ENCODE measurements at regions not wholly inside any gene's neighbourhood (a gene's known extent, or its start where the extent isn't known, plus 50 kb on each side); places are given as distances from the start of the nearest gene placed in this dataset.

GRCh38 chr5:51039424-51040329, 343.6 kb upstream of the ISL1 start:
- Mint-ChIP-seq H3K27ac (no peak overlapping the region), H3K36me3 (ENCODE audit: low read depth) (no peaks in the 10 kb centered on the region), H3K9me3 (no peaks in the 10 kb centered on the region), H3K4me3 (no peak overlapping the region), H3K27me3 (peaks cover 6% of the 10 kb centered on the region), H3K4me1 (ENCODE audit: low read depth) (no peaks in the 10 kb centered on the region)
- no peak for DNase-seq

DNA sequence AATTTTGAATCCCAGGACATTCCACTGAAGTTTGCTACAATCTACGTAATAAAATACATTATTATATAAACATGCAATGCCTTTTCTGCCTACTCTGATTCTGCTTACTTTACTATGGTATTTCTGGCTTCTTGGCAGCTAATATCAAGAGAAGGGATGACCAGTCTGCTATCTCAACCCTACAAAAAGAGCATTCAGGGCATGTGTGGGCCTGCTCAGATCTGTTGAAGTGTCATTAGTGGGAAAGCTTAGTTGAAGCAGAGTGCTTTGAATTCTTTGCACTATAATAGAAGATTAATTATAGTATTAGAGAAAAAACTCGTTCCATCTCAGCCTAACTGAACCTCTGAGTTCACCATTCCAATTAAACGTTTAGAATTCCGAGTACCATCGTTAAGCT, 339.5 kb upstream of the ISL1 start:
- Mint-ChIP-seq H3K4me1 (ENCODE audit: low read depth) (no peaks in the 10 kb centered on the region), H3K36me3 (ENCODE audit: low read depth) (no peaks in the 10 kb centered on the region), H3K27ac (no peak overlapping the region), H3K27me3 (peaks cover 5% of the 10 kb centered on the region), H3K9me3 (no peaks in the 10 kb centered on the region), H3K4me3 (no peak overlapping the region)
- DNase-seq = no peak

GRCh38 chr5:51047369-51047768, 335.9 kb upstream of the ISL1 start:
- Mint-ChIP-seq H3K4me1 (ENCODE audit: low read depth) (no peaks in the 10 kb centered on the region), H3K4me3 (no peak overlapping the region)

GRCh38 chr5:51053361-51053760, 329.9 kb upstream of the ISL1 start:
- DNase-seq = no peak
- Mint-ChIP-seq H3K36me3 (ENCODE audit: low read depth) (no peaks in the 10 kb centered on the region), H3K9me3 (no peaks in the 10 kb centered on the region), H3K4me3 (no peak overlapping the region), H3K27ac (no peak overlapping the region), H3K27me3 (no peaks in the 10 kb centered on the region), H3K4me1 (ENCODE audit: low read depth) (no peaks in the 10 kb centered on the region)

More at GRCh38 chr5:51047369-51047768, 335.9 kb upstream of the ISL1 start:
- DNase-seq = no peak
- no peaks in the 10 kb centered on the region for H3K9me3 Mint-ChIP-seq
- H3K27me3 Mint-ChIP-seq = no peaks in the 10 kb centered on the region
- H3K27ac Mint-ChIP-seq = no peak overlapping the region
- no peaks in the 10 kb centered on the region for H3K36me3 Mint-ChIP-seq (ENCODE audit: low read depth)

DNA sequence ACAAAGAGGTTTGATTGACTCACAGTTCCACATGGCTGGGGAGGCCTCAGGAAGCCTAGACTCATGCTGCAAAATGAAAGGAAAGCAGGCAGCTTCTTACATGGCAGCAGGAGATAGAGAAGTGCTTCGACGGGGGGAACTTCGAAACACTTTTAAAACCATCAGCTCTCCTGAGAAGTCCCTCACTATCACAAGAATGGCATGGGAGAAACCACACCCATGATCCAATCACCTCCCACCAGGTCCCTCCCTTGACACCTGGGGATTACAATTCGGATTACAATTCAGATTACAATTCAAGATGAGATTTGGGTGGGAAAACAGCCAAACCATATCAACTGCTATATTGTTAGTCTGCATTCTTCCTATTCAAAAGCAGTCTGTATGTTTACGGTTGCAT, 322.3 kb upstream of the ISL1 start:
- no peaks in the 10 kb centered on the region for H3K4me1 Mint-ChIP-seq (ENCODE audit: low read depth)
- no peak overlapping the region for H3K4me3 Mint-ChIP-seq
- H3K36me3 Mint-ChIP-seq (ENCODE audit: low read depth) = no peaks in the 10 kb centered on the region
- H3K9me3 Mint-ChIP-seq = peaks cover 13% of the 10 kb centered on the region
- no peak overlapping the region for H3K27ac Mint-ChIP-seq
- no peak for DNase-seq
- H3K27me3 Mint-ChIP-seq = no peaks in the 10 kb centered on the region

DNA sequence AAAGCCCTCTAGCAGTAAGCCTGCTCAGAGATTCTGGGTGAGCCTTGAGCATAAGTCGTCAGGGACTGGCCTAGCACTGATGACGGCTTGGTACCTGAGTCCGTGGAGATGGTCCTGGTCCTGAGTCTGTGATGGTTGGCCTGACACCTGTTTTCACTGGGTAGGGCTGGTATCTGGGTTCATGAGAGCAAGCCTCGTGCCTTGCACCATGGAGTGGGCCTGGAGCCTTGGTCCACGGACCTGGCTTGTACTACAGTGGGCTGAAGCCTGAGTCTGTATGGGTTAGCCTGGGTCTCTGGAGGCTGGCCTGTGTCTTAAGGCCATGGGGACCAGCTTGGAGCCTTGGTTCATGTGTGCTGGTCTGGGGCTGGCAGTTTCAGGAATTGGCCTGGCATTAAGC, 310.3 kb upstream of the ISL1 start:
- no peak for DNase-seq
- Mint-ChIP-seq H3K27me3 (no peaks in the 10 kb centered on the region), H3K36me3 (ENCODE audit: low read depth) (no peaks in the 10 kb centered on the region), H3K27ac (no peak overlapping the region), H3K4me1 (ENCODE audit: low read depth) (no peaks in the 10 kb centered on the region), H3K9me3 (peaks cover 16% of the 10 kb centered on the region), H3K4me3 (no peak overlapping the region)

DNA sequence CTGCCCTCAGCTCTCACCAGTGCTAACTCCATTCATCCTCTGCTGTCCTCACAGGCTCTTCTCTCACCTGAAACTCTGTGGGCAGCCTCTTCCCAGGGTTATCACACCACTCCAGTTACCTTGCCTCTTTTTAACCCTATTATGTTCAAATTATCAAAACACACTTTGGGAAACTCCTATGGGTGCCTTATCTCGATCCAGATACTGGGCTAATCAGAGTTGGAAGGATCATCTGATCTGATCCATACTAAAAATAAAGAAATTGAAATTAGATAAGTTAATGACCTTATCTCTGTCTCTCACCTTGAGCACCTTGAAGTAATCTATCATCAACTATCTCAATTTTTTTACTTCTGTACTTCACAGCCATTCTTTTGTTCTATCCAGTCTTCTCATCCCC, 300.5 kb upstream of the ISL1 start:
- Mint-ChIP-seq H3K36me3 (ENCODE audit: low read depth) (no peaks in the 10 kb centered on the region), H3K4me3 (no peak overlapping the region), H3K27me3 (no peaks in the 10 kb centered on the region), H3K9me3 (peaks cover 2% of the 10 kb centered on the region), H3K4me1 (ENCODE audit: low read depth) (no peaks in the 10 kb centered on the region), H3K27ac (no peak overlapping the region)
- DNase-seq = no peak

- Mint-ChIP-seq H3K4me1 (ENCODE audit: low read depth) (no peaks in the 10 kb centered on the region), H3K27ac (no peak overlapping the region), H3K4me3 (no peak overlapping the region), H3K36me3 (ENCODE audit: low read depth) (no peaks in the 10 kb centered on the region), H3K9me3 (peaks cover 3% of the 10 kb centered on the region), H3K27me3 (no peaks in the 10 kb centered on the region)
- DNase-seq = no peak
Observed at GRCh38 chr5:51091816-51092215, 291.4 kb upstream of the ISL1 start.

GRCh38 chr5:51095486-51095885, 287.8 kb upstream of the ISL1 start:
- no peaks in the 10 kb centered on the region for H3K27me3 Mint-ChIP-seq
- DNase-seq = no peak
- H3K36me3 Mint-ChIP-seq (ENCODE audit: low read depth) = no peaks in the 10 kb centered on the region
- H3K4me1 Mint-ChIP-seq (ENCODE audit: low read depth) = no peaks in the 10 kb centered on the region
- H3K4me3 Mint-ChIP-seq = no peak overlapping the region
- no peak overlapping the region for H3K27ac Mint-ChIP-seq
- peaks cover 2% of the 10 kb centered on the region for H3K9me3 Mint-ChIP-seq

DNA sequence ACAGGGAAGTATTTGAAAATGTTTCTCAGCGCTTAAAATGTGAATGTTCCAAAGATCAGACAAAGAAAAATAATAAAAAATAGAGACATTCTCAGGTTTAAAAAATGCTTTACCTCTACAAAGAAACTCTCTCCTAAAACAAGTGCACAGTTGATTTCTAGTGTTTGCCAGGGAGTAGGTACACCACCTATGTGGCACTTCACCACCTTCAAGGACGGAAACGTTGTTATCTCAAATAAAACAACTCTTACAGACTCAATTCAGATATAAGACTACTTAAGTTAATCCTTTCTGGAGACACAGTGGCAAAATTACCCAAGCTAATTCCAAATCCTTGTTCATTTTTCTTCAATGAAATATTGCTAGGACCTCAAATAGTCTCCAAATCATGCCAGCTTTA, 286.4 kb upstream of the ISL1 start:
- Mint-ChIP-seq H3K4me1 (ENCODE audit: low read depth) (no peaks in the 10 kb centered on the region), H3K27me3 (no peaks in the 10 kb centered on the region), H3K36me3 (ENCODE audit: low read depth) (no peaks in the 10 kb centered on the region), H3K27ac (no peak overlapping the region), H3K9me3 (peaks cover 2% of the 10 kb centered on the region), H3K4me3 (no peak overlapping the region)
- DNase-seq = no peak

GRCh38 chr5:51099173-51099853, 283.9 kb upstream of the ISL1 start:
- DNase-seq = no peak

DNA sequence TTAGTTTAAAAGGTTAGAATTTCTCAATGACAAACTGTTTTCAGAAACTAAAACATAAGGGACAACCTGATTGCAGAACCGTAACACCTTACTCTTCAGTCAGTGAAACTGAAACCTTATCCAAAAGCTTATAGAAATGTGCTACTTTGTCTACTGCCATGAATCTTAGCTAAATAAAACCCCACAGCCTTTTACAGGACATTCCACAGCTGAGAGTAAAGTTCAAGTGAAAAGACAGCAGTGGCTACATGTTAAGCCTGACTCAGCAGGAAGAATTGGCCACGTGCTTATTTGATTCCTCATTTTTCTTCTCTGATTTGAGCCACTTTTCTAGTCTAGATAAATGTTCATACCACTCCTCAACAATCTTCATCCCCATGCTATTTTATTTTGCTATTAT, 278.7 kb upstream of the ISL1 start:
- Mint-ChIP-seq H3K27ac (no peak overlapping the region), H3K27me3 (no peaks in the 10 kb centered on the region), H3K4me1 (ENCODE audit: low read depth) (no peaks in the 10 kb centered on the region), H3K9me3 (peaks cover 3% of the 10 kb centered on the region), H3K4me3 (no peak overlapping the region), H3K36me3 (ENCODE audit: low read depth) (no peaks in the 10 kb centered on the region)
- DNase-seq = no peak

More at GRCh38 chr5:51099173-51099853, 283.9 kb upstream of the ISL1 start:
- Mint-ChIP-seq H3K27me3 (no peaks in the 10 kb centered on the region), H3K36me3 (ENCODE audit: low read depth) (no peaks in the 10 kb centered on the region), H3K27ac (no peak overlapping the region), H3K4me1 (ENCODE audit: low read depth) (no peaks in the 10 kb centered on the region), H3K4me3 (no peak overlapping the region), H3K9me3 (peaks cover 2% of the 10 kb centered on the region)

DNA sequence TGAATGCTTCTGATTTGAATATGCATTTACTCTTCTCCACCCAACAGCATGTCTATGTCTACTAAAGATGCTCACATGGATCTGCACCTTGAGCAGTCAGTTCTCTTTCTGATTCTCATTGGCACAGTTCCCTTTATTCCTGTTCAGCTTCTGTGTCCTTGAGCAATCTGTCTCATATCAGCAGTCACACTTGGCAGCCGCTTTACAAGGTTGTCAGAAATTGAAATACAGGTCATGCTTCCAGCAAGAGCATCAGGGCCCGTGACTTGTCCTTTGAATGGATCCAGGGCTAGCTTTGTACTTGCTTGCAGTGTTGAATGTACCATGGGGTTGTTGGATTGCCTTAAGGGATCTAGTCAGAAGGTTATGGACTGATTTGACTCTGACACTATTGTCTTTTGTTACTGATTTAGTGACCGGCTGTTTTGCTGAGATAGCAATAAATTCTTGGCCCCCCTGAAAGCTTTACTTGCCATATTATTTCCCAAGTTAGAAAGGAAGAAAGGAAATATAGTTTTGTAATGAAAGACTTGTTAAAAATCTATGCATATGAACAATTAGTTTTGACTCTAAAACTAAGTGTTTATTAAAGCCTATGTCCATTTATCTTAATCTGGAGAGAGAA, 273.4 kb upstream of the ISL1 start:
- no peak for DNase-seq
- no peaks in the 10 kb centered on the region for H3K4me1 Mint-ChIP-seq (ENCODE audit: low read depth)
- no peaks in the 10 kb centered on the region for H3K36me3 Mint-ChIP-seq (ENCODE audit: low read depth)
- no peak overlapping the region for H3K27ac Mint-ChIP-seq
- no peak overlapping the region for H3K4me3 Mint-ChIP-seq
- H3K9me3 Mint-ChIP-seq = peaks cover 3% of the 10 kb centered on the region
- H3K27me3 Mint-ChIP-seq = no peaks in the 10 kb centered on the region

GRCh38 chr5:51131266-51131665, 252.0 kb upstream of the ISL1 start:
- DNase-seq = no peak
- peaks cover 4% of the 10 kb centered on the region for H3K9me3 Mint-ChIP-seq
- H3K36me3 Mint-ChIP-seq (ENCODE audit: low read depth) = no peaks in the 10 kb centered on the region
- no peak overlapping the region for H3K27ac Mint-ChIP-seq
- H3K4me3 Mint-ChIP-seq = no peak overlapping the region
- H3K4me1 Mint-ChIP-seq (ENCODE audit: low read depth) = no peaks in the 10 kb centered on the region
- no peaks in the 10 kb centered on the region for H3K27me3 Mint-ChIP-seq

- Mint-ChIP-seq H3K4me3 (no peak overlapping the region), H3K36me3 (ENCODE audit: low read depth) (no peaks in the 10 kb centered on the region), H3K9me3 (peaks cover 6% of the 10 kb centered on the region), H3K27me3 (no peaks in the 10 kb centered on the region), H3K4me1 (ENCODE audit: low read depth) (no peaks in the 10 kb centered on the region), H3K27ac (no peak overlapping the region)
- DNase-seq = no peak
Observed at GRCh38 chr5:51138164-51138563, 245.1 kb upstream of the ISL1 start.

Data from activated T-cell treated with anti-CD3 and anti-CD28 coated beads, Interleukin-2, amount 50 U/mL, for 24 hours (primary cell).